ENCODE measurements at regions not wholly inside any gene's neighbourhood (a gene's known extent, or its start where the extent isn't known, plus 50 kb on each side); places are given as distances from the start of the nearest gene placed in this dataset.
"Not testable (repeated sequence)": the region's sequence is repeated elsewhere in the genome, so short reads cannot be mapped to it uniquely, and the experiment has no call there.

DNA sequence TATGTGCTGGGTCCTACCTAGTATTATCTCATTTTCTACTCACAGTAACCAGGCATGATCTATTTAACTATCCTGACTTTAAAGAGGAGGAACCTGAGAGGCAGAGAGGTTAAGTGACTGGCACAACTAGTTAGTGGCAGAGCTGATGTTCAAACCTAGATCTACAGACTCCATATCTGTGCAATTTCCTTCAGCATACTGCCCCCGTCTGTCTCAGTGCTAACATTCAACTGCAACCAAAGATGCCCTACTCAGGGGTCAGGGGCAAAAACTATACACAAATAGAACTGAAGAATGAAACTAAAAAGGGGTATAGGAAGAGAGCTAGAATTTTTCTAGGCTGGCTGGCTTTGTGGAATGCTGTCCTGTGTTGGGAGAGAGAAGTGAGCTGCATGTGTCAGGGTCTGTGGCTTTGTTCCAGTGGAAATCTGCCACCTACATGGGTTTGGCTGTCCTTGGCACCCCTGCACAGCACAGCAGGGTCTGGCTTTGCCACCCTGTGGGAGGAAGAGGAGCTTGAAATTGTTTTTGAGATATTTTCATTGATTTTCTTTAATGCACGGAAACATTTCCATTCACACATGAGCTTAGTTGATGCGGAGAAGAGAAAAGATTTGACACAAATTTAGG is 368.5 kb downstream of the RPS6KC1 start:
- TF ChIP-seq POLR2A (IDR thresholded peaks at IDR 0.05) (no peak), EP300 (IDR thresholded peaks at IDR 0.05; ENCODE audit: low read depth) (no peak), POLR2AphosphoS5 (IDR thresholded peaks at IDR 0.05) (no peak)
- TF ChIP-seq, protein P1, sequence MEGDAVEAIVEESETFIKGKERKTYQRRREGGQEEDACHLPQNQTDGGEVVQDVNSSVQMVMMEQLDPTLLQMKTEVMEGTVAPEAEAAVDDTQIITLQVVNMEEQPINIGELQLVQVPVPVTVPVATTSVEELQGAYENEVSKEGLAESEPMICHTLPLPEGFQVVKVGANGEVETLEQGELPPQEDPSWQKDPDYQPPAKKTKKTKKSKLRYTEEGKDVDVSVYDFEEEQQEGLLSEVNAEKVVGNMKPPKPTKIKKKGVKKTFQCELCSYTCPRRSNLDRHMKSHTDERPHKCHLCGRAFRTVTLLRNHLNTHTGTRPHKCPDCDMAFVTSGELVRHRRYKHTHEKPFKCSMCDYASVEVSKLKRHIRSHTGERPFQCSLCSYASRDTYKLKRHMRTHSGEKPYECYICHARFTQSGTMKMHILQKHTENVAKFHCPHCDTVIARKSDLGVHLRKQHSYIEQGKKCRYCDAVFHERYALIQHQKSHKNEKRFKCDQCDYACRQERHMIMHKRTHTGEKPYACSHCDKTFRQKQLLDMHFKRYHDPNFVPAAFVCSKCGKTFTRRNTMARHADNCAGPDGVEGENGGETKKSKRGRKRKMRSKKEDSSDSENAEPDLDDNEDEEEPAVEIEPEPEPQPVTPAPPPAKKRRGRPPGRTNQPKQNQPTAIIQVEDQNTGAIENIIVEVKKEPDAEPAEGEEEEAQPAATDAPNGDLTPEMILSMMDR (IDR thresholded peaks at IDR 0.05) = no peak
- H3K27ac ChIP-seq = no peak overlapping the region
- no peak for DNase-seq
- 40 to 84% methylated on average over 1 to 3 of the region's 3 CpGs for WGBS, 2 donors (ENCODE audit: low coverage in 1 of 2)
- no peaks in the 10 kb centered on the region for H3K36me3 ChIP-seq
- H3K4me1 ChIP-seq = no peaks in the 10 kb centered on the region
- intact Hi-C loops (cut with DNase I; ENCODE audit: low total_unique reads) (no loop called here), in situ Hi-C loops (cut with MboI; ENCODE audit: low pct_ligation_motif_present in 1 of 4, low pct_unique_long_range_greater_than_20kb in 1 of 4, low sequenced_read_pairs in 3 of 4) (no loop called here)
- no peak overlapping the region for H3K4me3 ChIP-seq
- H3K27me3 ChIP-seq = no peaks in the 10 kb centered on the region
- H3K9me3 ChIP-seq = no peaks in the 10 kb centered on the region

DNA sequence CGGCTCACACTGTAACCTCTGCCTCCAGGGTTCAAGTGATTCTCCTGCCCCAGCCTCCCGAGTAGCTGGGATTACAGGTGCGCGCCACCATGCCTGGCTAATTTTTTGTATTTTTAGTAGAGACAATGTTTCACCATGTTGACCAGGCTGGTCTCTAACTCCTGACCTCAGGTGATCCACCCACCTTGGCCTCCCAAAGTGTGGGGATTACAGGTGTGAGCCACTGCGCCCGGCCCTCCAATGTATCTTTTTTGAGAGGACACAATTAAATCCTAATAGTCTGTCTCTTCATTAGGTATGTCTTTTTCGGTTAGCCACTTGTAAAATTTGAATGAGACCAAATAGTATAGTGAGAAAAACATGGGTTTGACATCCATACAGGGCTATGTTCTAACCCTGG is 370.1 kb downstream of the RPS6KC1 start:
- H3K4me1 ChIP-seq; H3K4me3 ChIP-seq; H3K27me3 ChIP-seq; H3K27ac ChIP-seq; H3K9me3 ChIP-seq; in situ Hi-C loops (cut with MboI; ENCODE audit: low pct_ligation_motif_present in 1 of 4, low pct_unique_long_range_greater_than_20kb in 1 of 4, low sequenced_read_pairs in 3 of 4); H3K36me3 ChIP-seq; intact Hi-C loops (cut with DNase I; ENCODE audit: low total_unique reads); DNase-seq: not testable (repeated sequence)
- WGBS, 2 donors (ENCODE audit: low coverage in 1 of 2) = 82 to 93% methylated on average over 5 to 7 of the region's 7 CpGs

DNA sequence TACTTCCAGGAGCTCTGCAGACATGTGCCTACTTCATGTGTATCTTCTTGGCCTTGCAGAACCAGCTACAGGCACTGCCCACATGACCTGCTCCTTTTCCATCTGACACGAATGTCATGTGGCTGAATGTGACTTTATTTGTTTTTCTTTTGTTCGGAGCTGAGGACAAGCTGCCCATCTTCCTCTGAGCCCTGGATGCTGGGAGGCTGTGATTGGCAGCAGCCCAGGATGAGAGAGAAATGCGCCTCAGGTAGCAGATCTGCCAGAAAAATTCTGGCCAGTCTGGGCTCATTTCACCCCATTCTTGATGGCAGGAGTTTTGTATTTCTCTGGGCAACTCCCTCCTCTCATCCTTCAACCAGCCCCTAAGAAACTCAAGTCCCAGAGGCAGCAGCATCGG is 372.0 kb downstream of the RPS6KC1 start:
- in situ Hi-C loops (cut with MboI; ENCODE audit: low pct_ligation_motif_present in 1 of 4, low pct_unique_long_range_greater_than_20kb in 1 of 4, low sequenced_read_pairs in 3 of 4) = no loop called here
- H3K4me1 ChIP-seq = no peaks in the 10 kb centered on the region
- no peak for TF ChIP-seq EP300 (IDR thresholded peaks at IDR 0.05; ENCODE audit: low read depth)
- TF ChIP-seq POLR2A (IDR thresholded peaks at IDR 0.05) = no peak
- TF ChIP-seq, protein P1 (IDR thresholded peaks at IDR 0.05) = no peak
- TF ChIP-seq POLR2AphosphoS5 (IDR thresholded peaks at IDR 0.05) = no peak
- WGBS, 2 donors (ENCODE audit: low coverage in 1 of 2) = 76% methylated on average over 4 of the region's 4 CpGs; no CpG with 5 or more reads in 1 of the 2 donors
- DNase-seq = no peak
- no peaks in the 10 kb centered on the region for H3K9me3 ChIP-seq
- no peaks in the 10 kb centered on the region for H3K36me3 ChIP-seq
- no peak overlapping the region for H3K27ac ChIP-seq
- no peak overlapping the region for H3K4me3 ChIP-seq
- no peaks in the 10 kb centered on the region for H3K27me3 ChIP-seq
- intact Hi-C loops (cut with DNase I; ENCODE audit: low total_unique reads) = no loop called here

DNA sequence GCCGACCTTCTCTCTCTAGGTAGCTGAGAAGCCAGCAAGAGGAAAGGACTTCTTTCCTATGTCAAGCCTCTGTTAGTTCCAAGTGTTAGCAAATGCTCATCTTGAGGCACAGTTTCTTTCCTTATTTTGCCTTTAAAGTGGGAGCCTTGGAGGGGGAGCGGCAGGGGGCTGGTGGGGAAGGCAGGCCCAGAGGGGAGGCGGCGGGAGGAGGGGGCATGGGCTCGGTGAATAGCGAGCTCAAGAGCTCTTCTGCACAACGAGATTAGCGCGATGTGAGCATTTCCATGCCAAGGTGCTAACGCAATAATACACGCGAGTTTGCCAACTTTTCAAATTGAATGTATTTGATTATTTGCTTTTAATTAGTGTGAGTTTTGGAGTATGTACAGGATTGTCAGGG is 372.6 kb downstream of the RPS6KC1 start:
- H3K27me3 ChIP-seq = no peaks in the 10 kb centered on the region
- in situ Hi-C loops (cut with MboI; ENCODE audit: low pct_ligation_motif_present in 1 of 4, low pct_unique_long_range_greater_than_20kb in 1 of 4, low sequenced_read_pairs in 3 of 4) = no loop called here
- intact Hi-C loops (cut with DNase I; ENCODE audit: low total_unique reads) = no loop called here
- TF ChIP-seq POLR2A (IDR thresholded peaks at IDR 0.05) (no peak), EP300 (IDR thresholded peaks at IDR 0.05; ENCODE audit: low read depth) (no peak), POLR2AphosphoS5 (IDR thresholded peaks at IDR 0.05) (no peak)
- TF ChIP-seq, protein P1 (IDR thresholded peaks at IDR 0.05) = no peak
- no peaks in the 10 kb centered on the region for H3K4me1 ChIP-seq
- no peak for DNase-seq
- 78 to 87% methylated on average over 3 to 12 of the region's 12 CpGs for WGBS, 2 donors (ENCODE audit: low coverage in 1 of 2)
- H3K36me3 ChIP-seq = no peaks in the 10 kb centered on the region
- H3K4me3 ChIP-seq = no peak overlapping the region
- no peak overlapping the region for H3K27ac ChIP-seq
- no peaks in the 10 kb centered on the region for H3K9me3 ChIP-seq
